ENCODE measurements at regions not wholly inside any gene's neighbourhood (a gene's known extent, or its start where the extent isn't known, plus 50 kb on each side); places are given as distances from the start of the nearest gene placed in this dataset.

GRCh38 chr1:96360036-96360795 lies 361.4 kb upstream of the PTBP2 start:
- no peak for TF ChIP-seq CTCF (IDR thresholded peaks at IDR 0.05; ENCODE audit: low read depth, low read length)
- no peak for DNase-seq (ENCODE audit: extremely low read depth, low read depth)

GRCh38 chr1:96361271-96361856 lies 360.2 kb upstream of the PTBP2 start:
- DNase-seq (ENCODE audit: extremely low read depth, low read depth): no peak
- no peak for TF ChIP-seq CTCF (IDR thresholded peaks at IDR 0.05; ENCODE audit: low read depth, low read length)

- TF ChIP-seq CTCF (IDR thresholded peaks at IDR 0.05; ENCODE audit: low read depth, low read length): no peak
These were observed 359.6 kb upstream of the PTBP2 start for GRCh38 chr1:96361961-96362360.

GRCh38 chr1:96362623-96363022 lies 359.0 kb upstream of the PTBP2 start:
- no peak for TF ChIP-seq CTCF (IDR thresholded peaks at IDR 0.05; ENCODE audit: low read depth, low read length)
- DNase-seq (ENCODE audit: extremely low read depth, low read depth): peak; percentile 81

More at GRCh38 chr1:96361961-96362360, 359.6 kb upstream of the PTBP2 start:
- DNase-seq (ENCODE audit: extremely low read depth, low read depth): no peak

GRCh38 chr1:96363826-96364225 lies 357.8 kb upstream of the PTBP2 start:
- DNase-seq (ENCODE audit: extremely low read depth, low read depth): no peak
- no peak for TF ChIP-seq CTCF (IDR thresholded peaks at IDR 0.05; ENCODE audit: low read depth, low read length)

GRCh38 chr1:96364576-96364975 lies 357.0 kb upstream of the PTBP2 start:
- peak; percentile 27 for DNase-seq (ENCODE audit: extremely low read depth, low read depth)
- no peak for TF ChIP-seq CTCF (IDR thresholded peaks at IDR 0.05; ENCODE audit: low read depth, low read length)

GRCh38 chr1:96365076-96365475 lies 356.5 kb upstream of the PTBP2 start:
- TF ChIP-seq CTCF (IDR thresholded peaks at IDR 0.05; ENCODE audit: low read depth, low read length): no peak
- DNase-seq (ENCODE audit: extremely low read depth, low read depth): no peak

Measured in AG09319 (cell line).